GM12878 (cell line): ENCODE measurements at regions not wholly inside any gene's neighbourhood (a gene's known extent, or its start where the extent isn't known, plus 50 kb on each side); places are given as distances from the start of the nearest gene placed in this dataset.

Source experiments
- ATAC-seq: fragments of 200-7000 bp; cut with Tn5 transposase; 3 replicates; pipeline ENCODE4 v1.9.1; 2020; ENCODE audit warnings: mild to moderate bottlenecking, moderate library complexity
- BruUV-seq: library from RNA; stranded (reverse); fragments of 400-500 nt; replicated peaks from 2 replicates; lab custom pipeline; 2021; lab: Mats Ljungman, UMichigan
- CTCF ChIA-PET: fragments of 300-600 bp; sonication (Branson Sonifier 250); formaldehyde crosslinking; extraction: SDS; loops from one replicate; lab custom pipeline; 2021; ENCODE audit warnings: inconsistent platforms; lab: Yijun Ruan, JAX
- POLR2A ChIA-PET: fragments of 350-600 bp; formaldehyde crosslinking; extraction: SDS; loops from one replicate; lab custom pipeline; 2021; ENCODE audit warnings: inconsistent platforms; lab: Charles Lee
- RAD21 ChIA-PET: fragments of 300-600 bp; sonication (Branson Sonifier 250); formaldehyde crosslinking; loops from one replicate; lab custom pipeline; 2023; ENCODE audit warnings: antibody characterized with exemption; ENCODE audit not compliant: unreplicated experiment; lab: Charles Lee
- SMC1A ChIA-PET: fragments of 300-600 bp; sonication (Branson Sonifier 250); formaldehyde crosslinking; loops from one replicate; lab custom pipeline; 2023; ENCODE audit not compliant: unreplicated experiment, uncharacterized antibody; lab: Charles Lee
- DNase-seq: peaks from one replicate; pipeline ENCODE4 v3.0.0-alpha.2; 2011; ENCODE audit warnings: low read depth, low spot score
- FAIRE-seq: peaks from 3 replicates; lab custom pipeline; 2011; peaks lifted over from hg19 to GRCh38; lab: Jason Lieb, UNC
- H2AFZ ChIP-seq: 2 replicates; pipeline ENCODE4 v1.6.0; 2011; ENCODE audit warnings: low read depth, low read length, control low read depth; ENCODE audit not compliant: control insufficient read depth
- H3K27ac ChIP-seq: 2 replicates; pipeline ENCODE4 v1.5.1; 2011; ENCODE audit warnings: control low read depth; ENCODE audit not compliant: control insufficient read depth, insufficient read depth
- H3K27me3 ChIP-seq, 2 experiments: replicated peaks in 1 of 2; 2 replicates each; pipeline versions ENCODE4 v1.6.0 to v1.6.1; 2011; ENCODE audit warnings: low read length in 1 of 2; ENCODE audit not compliant: control insufficient read depth in 2 of 2, insufficient read depth in 2 of 2
- H3K36me3 ChIP-seq, 2 experiments: 2 replicates each; pipeline ENCODE4 v1.5.1; 2011; ENCODE audit warnings: low read length in 1 of 2; ENCODE audit not compliant: control insufficient read depth in 2 of 2, insufficient read depth in 2 of 2
- H3K4me1 ChIP-seq: 2 replicates; pipeline ENCODE4 v1.6.1; 2011; ENCODE audit warnings: mild to moderate bottlenecking, low read length, moderate library complexity, mixed read lengths; ENCODE audit not compliant: control insufficient read depth, insufficient read depth
- H3K4me2 ChIP-seq: 2 replicates; pipeline ENCODE4 v1.6.0; 2011; ENCODE audit warnings: control low read depth; ENCODE audit not compliant: control insufficient read depth, insufficient read depth
- H3K4me3 ChIP-seq: fragments of 200-600 bp; sonication (generic); 2 replicates; pipeline ENCODE4 v1.5.1; 2016
- H3K79me2 ChIP-seq: 2 replicates; pipeline ENCODE4 v1.6.0; 2011; ENCODE audit warnings: low read length; ENCODE audit not compliant: control insufficient read depth, insufficient read depth
- H3K9ac ChIP-seq: 2 replicates; pipeline ENCODE4 v1.8.0; 2011; ENCODE audit warnings: low read length, control low read depth, mixed read lengths; ENCODE audit not compliant: control insufficient read depth, insufficient read depth
- H3K9me3 ChIP-seq: replicated peaks from 3 replicates; pipeline ENCODE4 v1.5.1; 2011; ENCODE audit warnings: mild to moderate bottlenecking, low read length; ENCODE audit not compliant: control insufficient read depth, insufficient read depth
- H4K20me1 ChIP-seq: 2 replicates; pipeline ENCODE4 v1.6.0; 2011; ENCODE audit not compliant: control insufficient read depth, insufficient read depth
- BCL11A ChIP-seq: IDR thresholded peaks from 2 replicates; pipeline ENCODE4 v1.6.1; 2011; ENCODE audit warnings: low read depth, low read length
- RAD21 ChIP-seq: IDR thresholded peaks from 2 replicates; pipeline ENCODE4 v1.6.1; 2011; ENCODE audit warnings: mild to moderate bottlenecking, low read depth, low read length, moderate library complexity; ENCODE audit not compliant: insufficient read depth
- RB1 ChIP-seq: fragments of 450-650 bp; formaldehyde crosslinking; IDR thresholded peaks from 2 replicates; pipeline ENCODE4 v1.6.1; 2017; ENCODE audit warnings: mild to moderate bottlenecking, borderline replicate concordance
- SKIL ChIP-seq: fragments of 450-650 bp; IDR thresholded peaks from 2 replicates; pipeline ENCODE4 v1.6.1; 2017; ENCODE audit warnings: mild to moderate bottlenecking, low read depth, inconsistent platforms; ENCODE audit not compliant: poor library complexity, severe bottlenecking
- ZBTB40 ChIP-seq: fragments of 450-650 bp; IDR thresholded peaks from 2 replicates; pipeline ENCODE4 v1.6.1; 2016; ENCODE audit warnings: mild to moderate bottlenecking, moderate library complexity, borderline replicate concordance
- ZNF384 ChIP-seq: IDR thresholded peaks from 2 replicates; pipeline ENCODE4 v1.6.1; 2012; ENCODE audit warnings: low read depth, mild to moderate bottlenecking, low read length, improper control_type of control experiment, borderline replicate concordance
- WGBS: methylation state at CpG from one replicate; pipeline ENCODE4 v1.1.6; 2016; ENCODE audit warnings: low lambda C conversion rate; ENCODE audit not compliant: insufficient replicate concordance, insufficient coverage; ENCODE audit errors: missing lambda C conversion rate; 5-methylcytosine and 5-hydroxymethylcytosine counted together
- in situ Hi-C: fragments of 300-500 bp; cut with MboI; formaldehyde crosslinking; loops from 9 replicates; pipeline ENCODE4 v1.14.3; 2018; ENCODE audit warnings: mixed read lengths
- intact Hi-C: fragments of 100-400 bp; cut with micrococcal nuclease; formaldehyde crosslinking; loops from one replicate; pipeline ENCODE4 v1.14.2; 2022; ENCODE audit not compliant: unreplicated experiment
- TF ChIP-seq, protein P1 (sequence below): IDR thresholded peaks from 2 replicates; pipeline ENCODE4 v1.6.1; 2011; ENCODE audit warnings: borderline replicate concordance, low read depth, mild to moderate bottlenecking, moderate library complexity, low read length; ENCODE audit not compliant: insufficient read depth, poor library complexity, severe bottlenecking

DNA sequence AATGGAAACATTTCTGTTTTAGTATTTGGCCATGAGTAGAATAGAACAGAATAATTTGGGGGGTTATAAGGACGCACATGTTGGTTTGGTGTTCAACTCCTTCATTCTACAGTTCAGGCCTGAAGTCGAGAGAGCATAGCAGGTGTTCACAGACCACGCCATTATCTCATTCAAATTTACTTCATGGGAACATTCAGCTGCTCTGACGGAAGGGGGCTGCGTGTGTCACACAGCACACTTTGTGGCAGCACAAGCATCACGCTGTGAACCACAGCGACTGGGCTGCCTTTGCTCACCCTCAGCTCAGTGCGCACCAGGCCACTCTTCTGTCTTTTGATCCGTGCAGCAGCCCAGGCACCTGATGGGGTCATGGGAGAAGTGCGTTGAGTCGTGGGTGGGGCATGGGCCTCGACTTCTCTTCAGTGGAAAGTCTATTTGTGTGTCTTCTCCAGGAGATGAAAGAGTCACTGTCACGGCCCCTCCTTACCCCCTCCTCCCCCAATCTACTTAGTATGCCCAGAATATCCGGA, 348.6 kb upstream of the SALL3 start (continued):
- TF ChIP-seq ZBTB40, result no peak
- no peak for TF ChIP-seq SKIL

DNA sequence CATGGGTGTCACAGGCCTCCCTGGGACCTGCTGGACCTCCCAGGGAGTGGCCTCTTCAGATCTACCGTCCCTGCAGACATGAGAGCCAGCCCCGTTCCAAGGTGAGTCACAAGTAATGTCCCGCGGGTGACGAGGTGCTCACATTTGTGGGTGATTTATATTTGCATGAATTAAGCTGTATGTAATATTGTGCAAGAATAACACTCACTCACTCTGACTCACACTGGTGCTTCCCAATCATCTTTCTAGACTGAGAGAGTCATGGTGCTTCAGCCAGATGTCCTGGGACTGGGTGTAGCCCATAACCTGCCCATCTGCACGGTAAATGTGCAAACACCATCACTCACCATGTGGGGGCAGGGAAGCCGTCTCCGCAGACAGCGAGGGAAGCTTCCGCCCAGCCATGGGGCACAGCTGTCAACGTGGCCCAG, 347.5 kb upstream of the SALL3 start:
- Histone ChIP-seq H3K36me3 (no peaks in the 10 kb centered on the region), H2AFZ (no peak overlapping the region), H3K27me3 (no peaks in the 10 kb centered on the region), H3K9me3 (peaks cover 4% of the 10 kb centered on the region; the same call in 1 of the 3 replicates), H3K27ac (no peak overlapping the region), H3K4me2 (no peak overlapping the region), H3K9ac (no peak overlapping the region), H3K79me2 (no peaks in the 10 kb centered on the region), H3K4me1 (no peaks in the 10 kb centered on the region), H4K20me1 (no peaks in the 10 kb centered on the region), H3K4me3 (no peak overlapping the region)
- WGBS, result 52% methylated on average over 11 of the region's 11 CpGs
- CTCF ChIA-PET, result no interaction called here
- SMC1A ChIA-PET, result no interaction called here
- POLR2A ChIA-PET, result no interaction called here
- BruUV-seq, result no TSS peak
- in situ Hi-C loops (no loop called here), intact Hi-C loops (no loop called here)
- FAIRE-seq (no peak), DNase-seq (no peak), ATAC-seq (no peak)
- TF ChIP-seq BCL11A, result no peak
- no peak for TF ChIP-seq RAD21
- TF ChIP-seq RB1, result no peak
- TF ChIP-seq ZNF384, result no peak
- TF ChIP-seq, protein P1, sequence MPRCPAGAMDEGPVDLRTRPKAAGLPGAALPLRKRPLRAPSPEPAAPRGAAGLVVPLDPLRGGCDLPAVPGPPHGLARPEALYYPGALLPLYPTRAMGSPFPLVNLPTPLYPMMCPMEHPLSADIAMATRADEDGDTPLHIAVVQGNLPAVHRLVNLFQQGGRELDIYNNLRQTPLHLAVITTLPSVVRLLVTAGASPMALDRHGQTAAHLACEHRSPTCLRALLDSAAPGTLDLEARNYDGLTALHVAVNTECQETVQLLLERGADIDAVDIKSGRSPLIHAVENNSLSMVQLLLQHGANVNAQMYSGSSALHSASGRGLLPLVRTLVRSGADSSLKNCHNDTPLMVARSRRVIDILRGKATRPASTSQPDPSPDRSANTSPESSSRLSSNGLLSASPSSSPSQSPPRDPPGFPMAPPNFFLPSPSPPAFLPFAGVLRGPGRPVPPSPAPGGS, result peak; percentile 63
- RAD21 ChIA-PET, result no interaction called here
